Skeletal muscle satellite cell (primary cell): ENCODE measurements at regions not wholly inside any gene's neighbourhood (a gene's known extent, or its start where the extent isn't known, plus 50 kb on each side); places are given as distances from the start of the nearest gene placed in this dataset.
A peak's percentile ranks its signal among the peaks of the same experiment; 100 is the strongest.

Experiments
- H3K27me3 ChIP-seq: 2 replicates; pipeline ENCODE4 v1.7.0; 2013; ENCODE audit warnings: low read length; ENCODE audit not compliant: control insufficient read depth, insufficient read depth
- H3K36me3 ChIP-seq: 2 replicates; pipeline ENCODE4 v1.7.0; 2013; ENCODE audit warnings: mild to moderate bottlenecking, control low read depth, low read length; ENCODE audit not compliant: insufficient read depth
- H3K4me1 ChIP-seq: 2 replicates; pipeline ENCODE4 v1.7.0; 2013; ENCODE audit warnings: low read length; ENCODE audit not compliant: control insufficient read depth, insufficient read depth
- H3K4me2 ChIP-seq: 2 replicates; pipeline ENCODE4 v1.7.0; 2013; ENCODE audit warnings: mild to moderate bottlenecking, low read length
- H3K4me3 ChIP-seq: 2 replicates; pipeline ENCODE4 v1.7.0; 2013; ENCODE audit warnings: low read length
- H3K9ac ChIP-seq: 2 replicates; pipeline ENCODE4 v1.7.0; 2013; ENCODE audit warnings: mild to moderate bottlenecking, low read depth, low read length, moderate library complexity
- H3K9me3 ChIP-seq: replicated peaks from 2 replicates; pipeline ENCODE4 v1.7.0; 2013; ENCODE audit warnings: mild to moderate bottlenecking, control low read depth, low read length

DNA sequence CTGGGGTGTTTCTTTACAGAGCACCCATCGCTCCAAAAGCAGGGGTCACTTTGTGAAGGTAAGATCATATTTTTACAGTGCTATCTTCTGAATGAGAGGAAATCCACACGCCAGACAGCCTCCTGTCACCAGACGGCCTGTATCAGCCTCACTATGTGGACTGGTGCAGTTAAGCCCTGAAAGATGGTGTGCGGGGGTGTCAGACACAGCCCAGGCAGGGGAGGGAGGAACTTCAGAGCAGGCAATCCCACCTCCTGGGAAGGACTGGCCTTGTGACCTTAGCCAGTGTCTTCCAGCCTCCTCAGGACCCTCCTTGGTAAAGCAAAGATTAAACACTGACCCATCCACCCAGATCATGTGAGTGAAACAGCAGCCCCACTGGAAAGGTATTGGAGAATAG, 249.4 kb upstream of the CTAGE1 start:
- H3K27me3 ChIP-seq, result no peaks in the 10 kb centered on the region
- H3K4me2 ChIP-seq, result no peak overlapping the region
- H3K4me3 ChIP-seq, result no peak overlapping the region
- peaks cover 24% of the 10 kb centered on the region for H3K4me1 ChIP-seq
- H3K36me3 ChIP-seq, result no peaks in the 10 kb centered on the region
- H3K9ac ChIP-seq, result no peak overlapping the region
- no peaks in the 10 kb centered on the region for H3K9me3 ChIP-seq

DNA sequence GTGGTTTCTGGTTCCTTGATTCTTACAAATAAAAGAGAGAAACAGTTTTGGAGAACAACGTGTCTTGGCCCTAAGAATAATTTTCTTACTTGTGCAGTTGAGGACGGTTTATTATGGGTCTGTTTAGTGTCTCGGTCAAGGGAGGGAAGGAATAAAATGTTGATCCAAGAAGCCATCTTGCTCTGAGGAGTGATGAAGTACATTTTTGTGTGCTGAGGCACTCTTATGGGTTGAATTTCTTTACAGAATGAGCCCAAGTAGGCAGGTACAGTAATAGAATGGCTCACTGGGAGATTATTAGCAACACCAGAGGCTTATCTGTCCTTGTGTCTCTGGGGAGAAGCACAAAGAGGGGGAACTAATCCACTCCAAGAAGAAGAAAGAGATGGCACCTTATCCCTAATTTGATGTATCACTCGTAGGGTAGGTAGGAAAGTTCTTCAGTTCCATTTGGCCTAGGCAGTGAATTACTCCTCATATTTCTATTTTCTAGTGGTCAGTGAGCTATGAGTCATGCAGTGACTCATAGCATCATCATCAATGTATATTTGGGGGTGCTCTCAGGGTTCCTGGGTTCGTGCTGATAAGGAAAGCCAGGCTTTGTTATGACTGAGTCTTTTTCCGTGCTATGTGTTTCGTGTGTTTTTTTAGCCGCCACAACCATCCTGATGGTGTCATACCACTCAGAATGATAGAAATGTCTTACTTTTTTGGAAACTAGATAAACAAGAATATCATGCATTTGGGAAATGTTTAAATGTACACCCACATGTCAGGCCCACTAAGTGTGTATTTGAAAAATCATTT, 250.1 kb upstream of the CTAGE1 start:
- H3K36me3 ChIP-seq, result no peaks in the 10 kb centered on the region
- no peak overlapping the region for H3K4me3 ChIP-seq
- H3K4me2 ChIP-seq, result peak overlapping the region; percentile 42
- H3K9ac ChIP-seq, result no peak overlapping the region
- H3K4me1 ChIP-seq, result peaks cover 24% of the 10 kb centered on the region
- H3K27me3 ChIP-seq, result no peaks in the 10 kb centered on the region
- no peaks in the 10 kb centered on the region for H3K9me3 ChIP-seq

GRCh38 chr18:22668496-22668895, 250.8 kb upstream of the CTAGE1 start:
- Histone ChIP-seq H3K27me3 (no peaks in the 10 kb centered on the region), H3K9me3 (no peaks in the 10 kb centered on the region), H3K4me3 (no peak overlapping the region), H3K4me1 (peaks cover 24% of the 10 kb centered on the region), H3K9ac (no peak overlapping the region), H3K36me3 (no peaks in the 10 kb centered on the region), H3K4me2 (no peak overlapping the region)

GRCh38 chr18:22670914-22671313, 253.2 kb upstream of the CTAGE1 start:
- Histone ChIP-seq H3K4me3 (no peak overlapping the region), H3K36me3 (no peaks in the 10 kb centered on the region), H3K27me3 (no peaks in the 10 kb centered on the region), H3K4me1 (peaks cover 37% of the 10 kb centered on the region), H3K9me3 (no peaks in the 10 kb centered on the region), H3K4me2 (no peak overlapping the region), H3K9ac (no peak overlapping the region)

- Histone ChIP-seq H3K27me3 (peaks cover 3% of the 10 kb centered on the region), H3K9me3 (no peaks in the 10 kb centered on the region), H3K4me2 (no peak overlapping the region), H3K9ac (no peak overlapping the region), H3K36me3 (no peaks in the 10 kb centered on the region), H3K4me1 (peaks cover 21% of the 10 kb centered on the region), H3K4me3 (no peak overlapping the region)
Observed at GRCh38 chr18:22673182-22673862, 255.6 kb upstream of the CTAGE1 start.

DNA sequence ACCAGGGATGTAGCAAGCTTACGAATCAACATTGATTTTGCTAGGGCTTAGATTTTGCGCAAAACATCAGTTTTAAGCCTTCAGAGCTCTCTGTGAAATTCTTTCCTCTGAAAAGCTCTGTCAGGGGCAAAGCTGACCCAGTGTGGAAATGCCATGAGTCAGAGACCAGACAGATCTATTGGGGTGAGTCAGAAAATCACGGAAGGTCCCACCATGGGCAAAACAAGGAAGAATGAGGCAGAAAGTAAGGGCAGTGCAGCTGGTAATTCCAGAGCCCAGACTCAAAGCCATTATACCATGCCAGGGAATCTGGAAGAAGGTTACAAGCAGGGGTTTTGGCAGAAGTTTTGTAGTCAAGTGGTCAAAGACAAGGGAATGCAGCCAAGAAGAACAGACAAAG, 256.6 kb upstream of the CTAGE1 start:
- no peak overlapping the region for H3K4me3 ChIP-seq
- H3K36me3 ChIP-seq, result no peaks in the 10 kb centered on the region
- H3K27me3 ChIP-seq, result peaks cover 3% of the 10 kb centered on the region
- H3K4me1 ChIP-seq, result peaks cover 14% of the 10 kb centered on the region
- H3K9ac ChIP-seq, result peak overlapping the region; percentile 11
- no peaks in the 10 kb centered on the region for H3K9me3 ChIP-seq
- H3K4me2 ChIP-seq, result peak overlapping the region; percentile 11

DNA sequence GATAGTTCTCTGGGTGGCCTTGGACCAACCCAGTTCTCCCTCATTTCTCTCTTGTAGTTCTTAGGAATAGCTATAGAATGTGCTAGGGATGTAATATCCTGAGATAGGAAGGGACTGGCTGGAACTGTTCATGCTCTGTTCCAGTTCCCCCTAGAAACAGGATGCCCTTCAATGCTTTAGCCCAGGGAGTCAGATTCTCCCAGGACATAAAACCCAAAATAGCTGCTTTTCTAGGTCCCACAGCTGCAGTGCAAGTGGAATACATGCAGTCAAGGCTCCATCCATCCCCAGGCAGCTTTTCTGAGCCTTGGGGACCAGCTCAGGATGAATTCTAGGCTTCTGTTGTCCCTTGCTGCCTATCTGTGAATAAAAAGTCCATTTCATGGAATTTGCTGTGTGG, 257.3 kb upstream of the CTAGE1 start:
- H3K4me3 ChIP-seq, result no peak overlapping the region
- peaks cover 3% of the 10 kb centered on the region for H3K27me3 ChIP-seq
- H3K9me3 ChIP-seq, result no peaks in the 10 kb centered on the region
- peaks cover 14% of the 10 kb centered on the region for H3K4me1 ChIP-seq
- H3K4me2 ChIP-seq, result no peak overlapping the region
- H3K9ac ChIP-seq, result no peak overlapping the region
- H3K36me3 ChIP-seq, result no peaks in the 10 kb centered on the region

DNA sequence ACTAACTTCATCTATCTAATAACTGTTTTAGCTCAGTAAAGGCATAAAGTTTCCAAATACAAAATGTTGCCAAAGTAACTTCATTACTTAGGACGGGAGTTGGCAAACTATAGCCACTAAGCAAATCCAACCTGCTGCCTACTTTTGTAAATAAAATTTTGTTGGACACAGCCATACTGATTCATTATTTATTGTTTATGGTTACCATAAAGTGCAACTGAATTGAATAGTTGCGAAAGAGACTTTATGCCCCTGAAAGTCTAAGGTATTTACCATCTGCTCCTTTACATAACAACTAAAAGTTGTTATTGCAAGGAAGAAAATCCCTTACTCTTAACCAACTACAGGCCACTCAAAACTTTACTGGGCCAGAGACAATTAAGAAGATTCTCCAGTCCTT, 256.7 kb upstream of the RBBP8 start:
- Histone ChIP-seq H3K4me2 (no peak overlapping the region), H3K36me3 (no peaks in the 10 kb centered on the region), H3K27me3 (peaks cover 3% of the 10 kb centered on the region), H3K4me3 (no peak overlapping the region), H3K9ac (no peak overlapping the region), H3K9me3 (no peaks in the 10 kb centered on the region), H3K4me1 (peaks cover 14% of the 10 kb centered on the region)

- no peak overlapping the region for H3K4me2 ChIP-seq
- H3K27me3 ChIP-seq, result peaks cover 3% of the 10 kb centered on the region
- H3K36me3 ChIP-seq, result no peaks in the 10 kb centered on the region
Observed at GRCh38 chr18:22678486-22678885, 254.6 kb upstream of the RBBP8 start.

GRCh38 chr18:22680944-22681343, 252.2 kb upstream of the RBBP8 start:
- Histone ChIP-seq H3K9me3 (no peaks in the 10 kb centered on the region), H3K9ac (no peak overlapping the region), H3K4me1 (peaks cover 8% of the 10 kb centered on the region), H3K36me3 (no peaks in the 10 kb centered on the region), H3K4me3 (no peak overlapping the region), H3K27me3 (peaks cover 3% of the 10 kb centered on the region), H3K4me2 (no peak overlapping the region)

More at GRCh38 chr18:22678486-22678885, 254.6 kb upstream of the RBBP8 start:
- no peak overlapping the region for H3K4me3 ChIP-seq
- H3K9ac ChIP-seq, result no peak overlapping the region
- H3K4me1 ChIP-seq, result peaks cover 19% of the 10 kb centered on the region
- H3K9me3 ChIP-seq, result no peaks in the 10 kb centered on the region

DNA sequence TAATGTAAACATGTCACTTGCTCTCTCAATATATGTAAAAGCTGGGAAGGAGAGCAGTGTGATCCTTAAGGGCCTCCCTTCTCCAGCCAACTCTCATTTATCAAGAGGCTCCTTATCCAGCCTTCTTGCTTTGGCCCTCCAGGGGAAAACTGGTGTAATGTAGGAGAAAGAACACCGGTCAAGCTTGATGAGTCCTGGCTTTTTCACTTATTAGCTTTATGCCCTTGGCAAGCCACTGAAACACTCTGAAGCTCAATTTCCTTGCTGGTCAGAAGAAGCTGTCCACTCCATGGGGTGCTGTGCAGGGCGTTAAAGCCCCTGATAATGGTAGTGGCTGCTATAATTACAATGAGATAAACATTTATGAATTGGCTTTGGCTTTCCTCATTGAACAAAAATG, 251.2 kb upstream of the RBBP8 start:
- Histone ChIP-seq H3K36me3 (no peaks in the 10 kb centered on the region), H3K4me3 (no peak overlapping the region), H3K9me3 (no peaks in the 10 kb centered on the region), H3K27me3 (peaks cover 3% of the 10 kb centered on the region), H3K9ac (no peak overlapping the region), H3K4me1 (peaks cover 8% of the 10 kb centered on the region), H3K4me2 (no peak overlapping the region)

GRCh38 chr18:22682720-22683119, 250.4 kb upstream of the RBBP8 start:
- Histone ChIP-seq H3K4me3 (no peak overlapping the region), H3K9me3 (no peaks in the 10 kb centered on the region), H3K36me3 (no peaks in the 10 kb centered on the region), H3K27me3 (peaks cover 3% of the 10 kb centered on the region), H3K4me2 (no peak overlapping the region), H3K9ac (no peak overlapping the region), H3K4me1 (peaks cover 8% of the 10 kb centered on the region)
